Sciatic nerve (tissue), 2 donors: ENCODE measurements at regions not wholly inside any gene's neighbourhood (a gene's known extent, or its start where the extent isn't known, plus 50 kb on each side); places are given as distances from the start of the nearest gene placed in this dataset.

ENCODE experiments used
- ATAC-seq: fragments of 200-7000 bp; cut with Tn5 transposase; one replicate; pipeline ENCODE4 v1.9.1; 2020; ENCODE audit warnings: mild to moderate bottlenecking, moderate library complexity
- DNase-seq: peaks from one replicate; pipeline ENCODE4 v3.0.0-alpha.2; 2020; ENCODE audit warnings: low spot score
- intact Hi-C: fragments of 100-400 bp; cut with DNase I; formaldehyde crosslinking; loops from one replicate; pipeline ENCODE4 v1.14.2; 2022
- donor health status: DM: no; HTN: no; CAD: no.
- donor health status: DM: no; HTN: no; CAD: no.

- DNase-seq, result no peak
- ATAC-seq, result no peak
- intact Hi-C loops, result no loop called here
Observed at GRCh38 chr16:16833165-16833564, 454.2 kb downstream of the NPIPA7 start.

- ATAC-seq, result no peak
- no peak for DNase-seq
- intact Hi-C loops, result no loop called here
Observed at GRCh38 chr16:16850274-16850673, 471.3 kb downstream of the NPIPA7 start.

GRCh38 chr16:16857012-16857411, 478.1 kb downstream of the NPIPA7 start:
- ATAC-seq (no peak), DNase-seq (no peak)
- intact Hi-C loops, result no loop called here

- DNase-seq, result no peak
- ATAC-seq, result no peak
- intact Hi-C loops, result no loop called here
Observed at GRCh38 chr16:16857603-16858283, 478.8 kb downstream of the NPIPA7 start.

- intact Hi-C loops, result no loop called here
- peak; percentile 68 for DNase-seq
Observed at GRCh38 chr16:16861546-16861945, 482.6 kb downstream of the NPIPA7 start.

GRCh38 chr16:16863672-16864071, 484.7 kb downstream of the NPIPA7 start:
- ATAC-seq (no peak), DNase-seq (no peak)
- intact Hi-C loops, result no loop called here

More at GRCh38 chr16:16861546-16861945, 482.6 kb downstream of the NPIPA7 start:
- no peak for ATAC-seq

GRCh38 chr16:16864536-16864935, 485.6 kb downstream of the NPIPA7 start:
- no peak for DNase-seq
- intact Hi-C loops, result no loop called here
- no peak for ATAC-seq

GRCh38 chr16:16865374-16865773, 486.4 kb downstream of the NPIPA7 start:
- intact Hi-C loops, result no loop called here
- ATAC-seq (no peak), DNase-seq (no peak)

- DNase-seq, result no peak
- no peak for ATAC-seq
- intact Hi-C loops, result no loop called here
Observed at GRCh38 chr16:16867973-16868372, 489.0 kb downstream of the NPIPA7 start.

- DNase-seq (no peak), ATAC-seq (no peak)
- intact Hi-C loops, result no loop called here
Observed at GRCh38 chr16:16868727-16869126, 489.8 kb downstream of the NPIPA7 start.

GRCh38 chr16:16869746-16870145, 490.8 kb downstream of the NPIPA7 start:
- ATAC-seq (no peak), DNase-seq (no peak)
- intact Hi-C loops, result no loop called here

GRCh38 chr16:16871196-16871595, 492.3 kb downstream of the NPIPA7 start:
- ATAC-seq (no peak), DNase-seq (no peak)
- intact Hi-C loops, result no loop called here

- intact Hi-C loops, result no loop called here
Observed at GRCh38 chr16:16877061-16877460, 498.1 kb downstream of the NPIPA7 start.

GRCh38 chr16:16879567-16880251, 500.8 kb downstream of the NPIPA7 start:
- DNase-seq (no peak), ATAC-seq (no peak)
- intact Hi-C loops, result no loop called here

More at GRCh38 chr16:16877061-16877460, 498.1 kb downstream of the NPIPA7 start:
- ATAC-seq (no peak), DNase-seq (no peak)

GRCh38 chr16:16881814-16882213, 502.9 kb downstream of the NPIPA7 start:
- DNase-seq (no peak), ATAC-seq (no peak)
- intact Hi-C loops, result no loop called here

- ATAC-seq, result no peak
- DNase-seq, result no peak
- intact Hi-C loops, result no loop called here
Observed at GRCh38 chr16:16882766-16883165, 503.8 kb downstream of the NPIPA7 start.

GRCh38 chr16:16884451-16884850, 505.5 kb downstream of the NPIPA7 start:
- intact Hi-C loops, result no loop called here
- ATAC-seq (no peak), DNase-seq (no peak)

GRCh38 chr16:16887193-16887592, 508.3 kb downstream of the NPIPA7 start:
- no peak for DNase-seq
- no peak for ATAC-seq
- intact Hi-C loops, result no loop called here

- ATAC-seq (no peak), DNase-seq (no peak)
- intact Hi-C loops, result no loop called here
Observed at GRCh38 chr16:16890964-16891363, 512.0 kb downstream of the NPIPA7 start.

GRCh38 chr16:16904601-16905000, 525.7 kb downstream of the NPIPA7 start:
- no peak for DNase-seq
- no peak for ATAC-seq
- intact Hi-C loops, result no loop called here

- DNase-seq (no peak), ATAC-seq (no peak)
- intact Hi-C loops, result no loop called here
Observed at GRCh38 chr16:16905850-16906249, 526.9 kb downstream of the NPIPA7 start.
